HUDEP-2 (cell line): ENCODE measurements at regions not wholly inside any gene's neighbourhood (a gene's known extent, or its start where the extent isn't known, plus 50 kb on each side); places are given as distances from the start of the nearest gene placed in this dataset.

ENCODE experiments used
- DNase-seq, 76 experiments: peaks; one replicate each; lab custom pipeline; 2025; ENCODE audit not compliant: unreplicated experiment in 76 of 76; lab: John Stamatoyannopoulos, UW

DNA sequence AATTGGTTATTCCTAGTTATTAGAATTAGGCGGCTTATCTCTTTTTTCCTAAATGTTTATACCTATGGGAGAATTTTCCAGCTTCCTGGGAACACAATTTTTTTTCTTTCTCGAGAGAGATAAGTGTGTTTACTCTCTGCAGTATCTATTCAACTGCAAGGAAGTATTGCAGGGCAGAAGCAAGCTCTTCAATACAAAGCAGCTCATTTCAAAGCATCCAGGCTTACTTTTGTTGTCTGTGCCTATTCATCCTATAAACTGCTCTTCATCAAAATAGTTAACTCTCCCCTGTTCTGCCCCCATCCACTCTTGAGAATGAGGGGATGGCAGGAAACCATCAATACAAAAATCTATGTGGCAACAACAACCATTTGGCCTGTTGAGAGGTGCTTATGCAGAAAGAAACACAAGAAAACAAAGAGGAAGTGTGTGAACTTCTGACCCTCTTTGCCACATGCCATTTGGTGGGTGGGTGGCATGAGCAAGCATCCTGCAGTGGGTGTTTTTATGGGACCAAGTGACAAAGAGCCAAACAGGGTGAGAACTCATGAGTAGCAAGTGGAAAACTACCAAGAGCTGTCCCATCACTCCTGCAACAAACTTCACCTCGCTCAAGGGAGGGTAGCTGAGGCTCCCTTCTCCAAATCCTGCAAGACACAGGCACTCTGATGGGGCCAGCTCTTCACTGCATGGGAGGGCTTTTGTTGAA lies 50.6 kb upstream of the MRPS6 start:
- no peak for DNase-seq

DNA sequence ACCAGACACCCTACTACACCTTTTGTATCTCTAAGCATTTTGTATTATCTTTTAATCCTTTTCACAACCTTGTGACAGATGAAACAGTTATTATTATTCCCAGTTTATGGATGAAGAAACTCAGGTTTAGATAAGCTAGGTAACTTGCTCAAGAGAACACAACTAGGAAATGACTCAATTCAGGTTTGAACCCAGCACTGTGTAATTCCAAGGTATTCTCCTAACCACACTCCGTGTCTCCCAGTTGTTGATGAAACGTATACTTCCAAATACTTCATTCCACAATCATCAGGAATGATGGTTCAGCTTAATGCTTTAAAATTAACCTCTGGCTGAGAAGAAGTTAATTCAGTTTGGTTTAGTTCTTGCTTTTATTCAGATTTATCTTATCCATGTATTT lies 51.7 kb upstream of the MRPS6 start:
- no peak for DNase-seq

DNA sequence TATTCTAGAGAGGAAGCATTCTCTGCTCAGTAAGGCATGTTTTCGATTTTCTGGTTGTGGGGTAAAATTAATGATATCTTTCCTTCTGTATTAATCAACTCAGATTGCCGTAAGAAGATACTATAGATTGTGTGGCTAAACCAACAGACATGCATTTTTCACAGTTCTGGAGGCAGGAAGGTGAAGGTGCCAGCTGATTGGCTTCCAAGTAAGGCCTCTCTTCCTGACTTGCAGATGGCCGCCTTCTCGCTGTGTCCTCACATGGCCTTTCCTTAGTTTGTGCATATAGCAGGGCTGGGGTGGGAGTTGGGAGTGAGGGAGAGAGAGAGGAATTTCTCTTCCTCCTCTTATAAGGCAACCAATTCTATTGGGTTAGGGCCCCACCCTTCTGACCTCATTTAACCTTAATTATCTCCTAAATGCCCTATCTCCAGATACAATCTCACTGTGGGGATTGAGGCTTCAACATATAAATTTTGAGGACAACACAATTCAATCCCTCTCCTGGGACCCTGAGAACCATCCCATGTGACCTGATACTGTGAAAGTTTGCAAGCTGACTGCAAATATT lies 52.3 kb upstream of the MRPS6 start:
- DNase-seq = no peak

DNA sequence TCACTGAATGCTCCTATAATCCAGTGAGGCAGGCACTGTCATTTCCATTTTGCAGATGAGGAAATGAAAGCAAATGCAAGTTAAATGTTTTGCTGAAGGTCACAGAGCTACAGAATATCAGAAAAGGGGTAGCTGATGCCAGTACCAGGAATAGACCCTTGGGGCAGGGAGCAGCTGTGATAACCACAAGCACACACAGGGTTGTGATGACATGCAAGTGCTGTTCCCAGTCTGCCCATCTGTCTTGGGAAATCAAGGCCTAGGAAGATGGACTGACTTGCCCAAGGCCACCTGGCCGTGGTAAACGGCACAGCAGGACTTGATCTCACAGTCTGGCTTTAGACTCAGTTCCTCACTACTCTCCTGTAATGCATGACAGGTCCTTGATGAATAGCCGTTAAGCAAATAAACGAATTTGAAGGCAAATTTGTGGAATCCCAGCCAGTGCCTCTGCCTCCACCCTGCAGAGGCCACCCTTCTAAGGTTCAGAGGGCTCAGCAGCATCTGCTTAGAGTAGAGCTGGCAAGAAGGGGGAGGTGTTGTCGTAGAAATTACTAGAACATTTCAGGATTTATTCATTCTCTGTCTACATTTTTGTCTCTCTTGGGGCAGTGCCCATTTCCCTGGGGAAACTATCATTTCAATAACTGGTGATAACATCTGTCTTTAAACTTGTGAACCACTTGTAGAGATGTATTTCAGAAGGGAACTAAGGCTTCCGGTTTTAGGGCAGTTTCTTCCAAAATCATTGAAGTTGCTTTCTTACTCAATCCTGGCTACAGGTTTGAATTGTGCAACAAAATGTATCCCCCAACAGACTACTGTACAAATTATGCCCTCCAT lies 53.2 kb upstream of the MRPS6 start:
- DNase-seq = no peak

DNA sequence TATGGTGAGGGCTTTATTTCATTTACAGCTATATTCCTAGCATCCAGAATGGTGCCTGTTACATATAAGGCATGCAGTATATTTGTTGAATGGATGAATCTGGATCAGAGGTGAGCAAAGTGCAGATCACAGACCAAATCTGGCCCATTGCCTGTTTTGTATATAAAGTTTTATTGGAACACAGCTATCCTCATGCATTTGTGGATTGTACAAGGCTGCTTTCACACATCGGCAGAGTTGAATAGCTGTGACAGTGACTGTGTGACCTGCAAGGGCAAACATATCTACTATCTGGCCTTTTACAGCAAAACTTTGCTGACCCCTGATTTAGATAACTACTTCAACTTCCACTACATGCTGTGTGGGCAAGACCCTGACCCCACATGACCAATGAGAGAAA lies 54.0 kb upstream of the MRPS6 start:
- DNase-seq = no peak

DNA sequence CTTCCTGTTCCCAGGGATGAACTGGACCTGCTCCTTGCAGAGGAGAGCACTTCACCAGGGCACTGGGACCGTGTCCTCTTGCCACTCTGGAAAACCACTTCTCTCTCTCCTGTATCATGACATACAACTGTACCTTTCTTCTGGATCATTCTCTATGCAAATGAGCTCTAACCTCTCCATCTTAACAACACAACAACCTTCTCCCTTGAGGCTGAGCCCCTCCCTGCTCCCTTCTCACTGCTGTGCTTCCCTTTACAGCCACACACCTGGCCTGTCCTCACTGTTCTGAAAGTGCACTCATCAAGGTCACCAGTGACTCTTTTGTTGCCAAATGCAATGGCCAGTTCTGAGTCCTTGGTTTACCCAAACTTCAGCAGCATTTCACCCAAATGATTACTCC lies 54.5 kb upstream of the MRPS6 start:
- DNase-seq = no peak

DNA sequence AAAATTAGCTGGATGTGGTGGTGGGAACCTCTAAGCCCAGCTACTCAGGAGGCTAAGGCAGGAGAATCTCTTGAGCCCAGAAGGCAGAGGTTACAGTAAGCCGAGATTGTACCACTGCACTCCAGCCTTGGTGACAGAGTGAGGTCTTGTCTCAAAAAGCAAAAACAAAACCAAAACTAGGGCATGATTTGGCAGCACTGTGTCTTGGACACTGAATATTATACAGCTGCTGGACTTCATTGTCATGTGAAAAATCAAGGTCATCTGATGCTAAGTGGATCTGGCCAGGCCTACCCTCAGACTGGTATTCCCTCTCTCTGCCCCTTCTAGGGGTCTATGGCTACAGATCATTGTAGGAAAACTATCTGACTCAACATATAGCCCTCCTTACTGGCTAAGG lies 55.2 kb upstream of the MRPS6 start:
- no peak for DNase-seq

DNA sequence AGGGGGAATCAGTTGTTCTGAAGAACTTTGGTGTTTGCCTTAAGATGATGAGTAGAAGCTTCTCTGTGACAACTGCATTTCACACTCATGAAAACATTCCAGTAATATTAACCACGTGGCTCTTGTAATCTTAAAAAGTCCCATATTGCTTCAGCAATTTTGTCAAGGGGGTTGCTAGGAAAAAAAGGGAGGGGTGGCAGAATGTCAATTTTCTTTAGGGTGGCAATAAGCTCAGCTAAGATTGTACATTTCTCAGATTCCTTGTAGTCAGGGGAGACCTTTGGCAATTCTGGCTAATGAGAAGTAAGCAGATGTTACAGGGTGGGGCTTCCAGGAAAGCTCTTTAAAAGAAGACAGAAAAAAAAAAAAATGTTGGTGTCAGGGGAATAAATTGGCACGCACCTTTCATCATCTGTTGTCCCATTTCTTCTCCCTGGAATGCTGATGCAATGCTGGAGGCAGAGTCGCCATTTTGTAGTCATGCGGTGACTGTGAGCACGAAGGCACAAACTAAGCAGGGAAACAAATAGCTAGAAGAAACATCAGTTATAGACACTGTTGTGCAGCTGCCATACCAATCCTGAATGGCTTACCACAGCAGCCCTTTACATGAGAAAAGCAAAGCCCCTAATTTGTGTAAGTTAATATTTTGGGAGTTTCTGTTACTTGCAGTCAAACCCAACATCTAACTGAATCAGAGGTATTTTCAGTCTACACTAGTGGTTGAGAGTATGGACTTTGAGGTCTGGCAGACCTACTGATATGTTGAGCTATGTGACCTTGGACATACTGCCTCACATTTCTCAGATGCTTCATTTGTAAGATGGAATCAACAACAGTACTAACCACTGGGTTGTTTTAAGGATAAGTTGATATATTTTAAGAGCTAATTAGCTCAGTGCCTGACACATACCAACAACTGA lies 56.1 kb upstream of the MRPS6 start:
- no peak for DNase-seq

DNA sequence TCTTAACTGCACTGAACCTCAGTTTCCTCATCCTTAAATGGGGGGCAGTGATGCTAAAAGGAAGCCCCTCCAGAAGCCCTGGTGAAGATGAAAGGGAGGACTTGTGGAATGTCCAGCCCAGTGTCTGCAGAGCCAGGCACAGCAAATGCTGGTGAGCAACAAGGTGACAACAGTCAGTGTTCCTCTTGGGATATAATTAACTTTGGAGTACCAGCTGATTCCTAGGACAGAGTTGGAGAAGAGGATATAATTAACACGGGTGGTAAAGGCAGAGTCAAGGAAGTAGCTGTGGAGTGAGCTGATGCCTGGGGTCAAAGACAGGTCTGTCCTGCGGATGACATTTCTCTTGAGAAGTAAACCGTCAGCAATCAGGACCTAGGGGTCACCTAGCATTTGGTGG lies 60.7 kb upstream of the MRPS6 start:
- no peak for DNase-seq

DNA sequence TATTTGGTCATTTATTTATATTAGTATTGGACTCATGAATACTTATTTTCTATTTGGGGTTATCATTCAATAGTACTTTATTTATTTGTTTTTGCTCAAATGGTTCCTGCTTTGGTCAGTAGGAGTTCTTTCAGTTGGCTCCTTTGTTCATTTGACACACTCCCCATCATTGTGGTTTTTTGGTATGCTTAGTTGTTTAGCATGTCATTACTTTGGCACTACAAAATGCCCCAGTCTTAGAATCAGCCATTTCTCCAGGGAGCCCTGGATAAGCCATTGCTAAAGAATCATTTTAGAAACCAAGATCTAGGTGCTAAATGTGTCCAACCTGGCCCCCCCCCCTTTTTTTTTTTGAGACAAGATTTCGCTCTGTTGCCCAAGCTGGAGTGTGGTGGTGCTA lies 61.7 kb upstream of the MRPS6 start:
- DNase-seq = no peak

DNA sequence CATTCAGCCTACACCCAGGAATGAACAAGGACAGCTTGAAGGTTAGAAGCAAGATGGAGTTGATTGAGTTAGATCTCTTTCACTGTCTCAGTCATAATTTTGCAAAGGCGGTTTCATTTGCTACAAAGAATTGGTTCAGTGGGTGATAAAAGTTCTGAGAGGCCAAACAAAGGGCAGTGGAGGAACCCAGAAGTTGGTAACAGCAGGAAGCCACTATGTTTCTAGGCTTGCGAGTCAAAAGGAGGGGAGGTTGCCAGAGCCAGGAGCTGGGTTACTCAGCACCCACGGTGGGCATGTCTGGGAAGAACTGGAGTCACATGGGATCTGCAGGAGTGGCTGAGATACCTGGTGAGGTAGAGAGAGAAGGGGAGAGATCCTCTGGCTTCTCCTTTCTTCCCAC lies 64.2 kb upstream of the MRPS6 start:
- DNase-seq = no peak

DNA sequence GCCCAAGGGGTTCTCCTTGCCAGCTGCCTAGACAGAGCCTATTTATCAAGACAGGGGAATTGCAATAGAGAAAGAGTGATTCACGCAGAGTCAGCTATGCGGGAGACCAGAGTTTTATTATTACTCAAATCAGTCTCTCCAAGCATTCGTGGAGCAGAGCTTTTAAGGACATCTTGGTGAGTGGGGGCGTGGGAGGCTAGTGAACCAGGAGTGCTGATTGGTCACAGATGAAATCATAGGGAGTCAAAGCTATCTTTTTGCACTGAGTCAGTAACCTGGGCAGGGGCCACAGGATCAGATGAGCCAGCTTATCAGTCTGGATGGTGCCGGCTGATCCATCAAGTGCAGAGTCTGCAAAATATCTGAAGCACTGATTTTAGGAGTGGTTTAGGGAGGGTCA lies 64.8 kb upstream of the MRPS6 start:
- no peak for DNase-seq

DNA sequence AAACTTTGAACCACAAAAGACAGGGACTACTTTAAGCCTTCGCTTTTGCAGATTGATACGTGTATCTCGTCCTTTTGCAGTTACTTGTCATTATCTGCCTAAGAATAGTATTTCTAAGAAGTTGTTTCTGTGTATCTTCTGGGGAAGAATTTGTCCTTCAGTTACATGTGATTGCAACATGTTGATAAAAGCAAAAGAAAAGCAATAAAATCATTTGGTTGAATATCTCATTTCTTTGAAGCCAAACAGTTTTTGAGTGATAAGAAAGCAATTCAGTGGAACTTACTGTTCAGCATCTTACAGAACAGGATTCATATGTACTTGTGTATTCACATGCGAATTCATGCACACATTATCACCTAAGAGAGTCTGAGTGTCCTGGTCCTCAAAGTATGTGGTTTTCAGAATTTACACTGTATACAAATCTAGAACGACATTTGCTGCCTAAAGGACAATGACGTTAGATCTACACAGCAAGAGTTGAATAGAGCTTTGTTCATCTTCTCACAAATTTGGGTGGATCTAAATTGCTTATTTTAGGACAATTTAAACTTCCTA lies 66.7 kb upstream of the MRPS6 start:
- no peak for DNase-seq

DNA sequence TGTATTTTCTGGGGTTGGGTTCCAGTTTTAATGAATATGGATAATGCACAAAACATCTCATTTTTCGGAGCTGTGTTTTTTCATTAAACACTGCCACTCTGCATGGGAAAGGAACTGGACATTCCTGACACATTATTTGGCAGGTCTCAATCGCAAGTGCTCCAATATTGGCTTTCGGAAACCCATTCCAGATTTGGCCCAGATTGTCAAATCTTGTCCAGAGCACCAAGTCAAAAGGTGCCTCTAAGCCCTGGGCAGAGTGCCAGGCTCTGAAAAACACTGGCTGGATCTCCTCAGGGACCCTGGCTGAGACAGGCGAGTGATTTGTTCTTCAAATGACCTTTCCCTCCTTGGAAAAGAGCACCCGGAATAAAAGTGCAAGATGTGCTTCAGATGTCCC lies 68.4 kb upstream of the MRPS6 start:
- DNase-seq = no peak

DNA sequence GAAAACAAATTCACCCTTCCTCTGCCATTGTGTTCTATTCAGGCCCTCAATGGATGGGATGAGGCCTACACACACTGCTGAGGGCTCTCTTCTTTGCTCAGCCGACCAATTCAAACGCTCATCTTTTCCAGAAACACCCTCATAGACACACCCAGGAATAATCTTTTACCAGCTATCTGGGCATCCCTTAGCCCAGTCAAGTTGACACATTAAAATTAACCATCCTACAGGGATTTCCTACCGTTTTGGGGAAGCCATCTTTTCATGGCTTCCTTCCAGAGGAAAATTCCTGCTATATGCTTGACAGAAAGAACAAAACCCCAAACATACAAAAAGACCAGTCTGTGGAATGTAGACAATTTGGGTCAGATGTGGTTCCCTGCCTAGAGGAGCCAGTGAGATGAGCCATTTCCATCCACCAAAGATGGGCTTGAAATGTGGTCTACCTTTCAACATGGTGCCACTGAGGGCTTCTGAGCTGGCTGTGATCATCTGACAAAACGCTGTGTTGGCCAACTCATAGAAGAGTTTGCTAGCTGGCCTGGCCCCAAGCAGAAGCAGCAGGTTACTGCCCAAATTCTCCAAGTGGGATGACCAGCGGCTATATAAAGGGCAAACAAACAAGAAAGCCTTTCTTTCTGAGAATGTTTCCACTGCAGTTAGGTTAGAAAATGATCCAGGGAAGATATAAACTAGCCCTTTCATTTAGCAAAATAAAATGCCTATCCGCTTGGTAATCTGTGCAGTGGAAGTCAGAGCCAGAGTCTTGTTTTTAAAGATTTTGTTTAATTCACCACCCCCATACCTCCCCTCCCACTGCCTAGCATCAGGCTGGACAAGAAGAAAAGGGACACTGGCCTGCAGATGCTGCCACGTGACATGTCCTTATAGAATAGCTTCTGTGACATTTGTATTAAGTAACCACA lies 69.1 kb upstream of the MRPS6 start:
- DNase-seq = no peak

DNA sequence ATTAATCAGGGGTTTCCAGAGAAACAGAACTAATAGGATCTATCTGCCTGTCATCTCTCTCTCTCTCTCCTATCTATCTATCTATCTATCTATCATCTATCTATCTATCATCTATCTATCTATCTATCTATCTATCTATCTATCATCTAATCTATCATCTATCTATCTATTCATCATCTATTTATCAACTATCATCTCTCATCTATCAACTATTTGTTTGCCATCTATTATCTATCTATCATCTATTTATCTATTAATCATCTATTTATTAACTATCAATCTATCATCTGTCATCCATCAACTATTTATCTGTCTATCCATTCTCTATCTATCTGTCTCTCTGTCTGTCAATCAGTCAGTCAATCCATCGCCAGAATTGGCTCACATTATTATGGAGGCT lies 70.0 kb upstream of the MRPS6 start:
- DNase-seq = no peak

DNA sequence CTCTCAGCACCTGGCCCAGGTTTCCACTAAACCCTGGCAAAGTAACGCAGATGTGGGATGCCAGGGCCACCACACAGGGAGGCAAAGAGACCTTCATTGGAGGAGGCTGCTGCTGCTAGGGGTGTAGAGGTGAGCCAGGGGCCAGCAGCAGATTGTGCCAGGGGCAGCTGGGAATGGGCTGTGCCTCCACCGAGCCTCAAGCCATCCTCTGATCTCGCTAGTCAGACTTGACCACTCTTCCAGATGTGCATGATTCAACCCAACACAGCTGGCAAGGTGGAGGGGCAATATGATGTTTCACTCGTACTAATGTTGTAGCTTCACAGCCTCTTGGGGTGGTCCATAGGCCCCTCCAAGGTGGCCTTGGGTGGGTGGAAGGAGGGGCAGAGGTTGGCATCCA lies 73.0 kb upstream of the MRPS6 start:
- DNase-seq = no peak

DNA sequence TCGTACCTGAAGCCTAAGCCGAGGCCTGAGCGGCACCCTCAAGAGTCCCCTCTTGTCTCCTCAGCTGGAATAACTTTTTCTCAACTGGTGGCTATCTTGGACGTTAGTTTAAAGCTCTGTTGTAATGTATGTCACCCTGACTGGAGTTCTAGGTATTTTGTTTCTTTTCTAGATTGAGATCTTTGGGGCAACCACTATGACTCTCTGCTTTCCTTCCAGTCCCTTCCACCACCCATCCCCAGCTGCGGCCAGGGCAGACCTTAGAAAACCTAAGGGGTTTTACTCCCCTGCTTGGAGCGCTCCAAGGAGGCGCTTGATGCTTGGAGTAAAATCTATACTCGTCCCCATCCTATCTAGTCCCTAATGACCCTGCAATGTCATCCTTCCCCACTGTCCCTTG lies 74.6 kb upstream of the MRPS6 start:
- DNase-seq = no peak

DNA sequence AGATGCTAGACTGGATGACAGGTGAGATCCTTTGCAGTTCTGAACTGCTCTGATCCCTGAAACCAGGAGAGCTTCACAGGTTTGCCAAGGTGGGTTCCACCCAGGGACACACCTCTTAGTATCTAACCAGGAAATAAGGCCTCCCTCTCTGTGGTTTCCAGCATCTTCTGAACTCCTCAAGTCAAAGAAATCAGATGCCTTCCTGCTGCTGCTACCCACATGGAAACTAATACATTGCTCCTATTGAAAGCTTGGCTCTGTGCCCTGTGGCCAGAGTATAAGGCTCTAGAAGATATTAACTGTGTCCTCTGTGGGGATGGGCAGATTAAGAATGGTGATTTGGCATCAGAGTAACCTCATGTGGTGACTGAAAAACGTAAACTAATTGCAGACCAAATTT lies 75.0 kb upstream of the MRPS6 start:
- DNase-seq = no peak

DNA sequence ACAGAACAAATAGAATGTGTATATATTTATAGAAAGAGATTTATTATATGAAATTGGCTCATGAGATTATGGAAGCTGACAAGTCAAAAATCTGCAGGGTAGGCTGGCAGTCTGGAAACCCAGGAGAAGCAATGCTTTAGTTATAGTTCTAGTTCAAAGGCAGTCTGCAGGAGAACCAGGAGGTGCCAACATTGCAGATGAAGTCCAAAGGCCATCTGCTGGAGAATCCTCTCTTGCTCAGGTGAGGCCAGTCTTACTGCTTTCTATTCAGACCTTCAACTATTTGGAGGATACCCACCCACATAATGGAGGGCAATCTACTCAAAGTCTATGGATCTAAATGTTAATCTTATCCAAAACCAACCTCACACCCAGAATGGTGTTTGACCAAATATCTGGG lies 75.9 kb upstream of the MRPS6 start:
- DNase-seq = no peak
